Spleen (tissue), 11 donors: ENCODE measurements at regions not wholly inside any gene's neighbourhood (a gene's known extent, or its start where the extent isn't known, plus 50 kb on each side); places are given as distances from the start of the nearest gene placed in this dataset.

Source experiments
- DNase-seq: peaks from one replicate; pipeline ENCODE4 v3.0.0-alpha.2; 2020
- H3K27ac ChIP-seq, 8 donors: fragments of 200-600 bp; sonication (generic) in 7 of 8; 1 replicate in 4 of 8; 2 replicates in 4 of 8; pipeline versions ENCODE4 v1.5.0 to v1.8.0; 2016 to 2021; ENCODE audit warnings: inconsistent platforms in 4 of 8, mild to moderate bottlenecking in 4 of 8, moderate library complexity in 1 of 8
- H3K27me3 ChIP-seq, 7 donors: fragments of 200-600 bp; sonication (generic) in 6 of 7; replicated peaks in 1 of 7; 1 replicate in 4 of 7; 2 replicates in 3 of 7; pipeline versions ENCODE4 v1.5.0 to v1.8.0; 2016 to 2021; ENCODE audit warnings: inconsistent platforms in 3 of 7, mild to moderate bottlenecking in 1 of 7
- H3K36me3 ChIP-seq, 6 donors: fragments of 200-600 bp; sonication (generic) in 5 of 6; 1 replicate in 4 of 6; 2 replicates in 2 of 6; pipeline versions ENCODE4 v1.5.0 to v1.8.0; 2016 to 2021; ENCODE audit warnings: inconsistent platforms in 2 of 6
- H3K4me1 ChIP-seq, 6 donors: fragments of 200-600 bp; sonication (generic) in 5 of 6; 1 replicate in 3 of 6; 2 replicates in 3 of 6; pipeline versions ENCODE4 v1.5.0 to v1.8.0; 2016 to 2021; ENCODE audit warnings: inconsistent platforms in 3 of 6
- H3K4me3 ChIP-seq, 8 donors: fragments of 200-600 bp; sonication (generic) in 7 of 8; 1 replicate in 4 of 8; 2 replicates in 4 of 8; pipeline versions ENCODE4 v1.5.0 to v1.8.0; 2016 to 2021; ENCODE audit warnings: inconsistent platforms in 4 of 8, mild to moderate bottlenecking in 4 of 8, moderate library complexity in 2 of 8
- H3K9me3 ChIP-seq, 8 donors: fragments of 200-600 bp; sonication (generic) in 7 of 8; 1 replicate in 4 of 8; 2 replicates in 4 of 8; pipeline versions ENCODE4 v1.5.0 to v1.8.0; 2016 to 2021; ENCODE audit warnings: inconsistent platforms in 4 of 8
- POLR2A ChIP-seq, 3 donors: fragments of 450-650 bp; IDR thresholded peaks; one replicate each; pipeline ENCODE4 v1.5.1; 2017; ENCODE audit warnings: antibody characterized with exemption in 3 of 3, mild to moderate bottlenecking in 1 of 3
- POLR2AphosphoS5 ChIP-seq, 3 donors: sonication (generic); formaldehyde crosslinking; IDR thresholded peaks; one replicate each; pipeline ENCODE4 v1.5.1; 2017; ENCODE audit warnings: antibody characterized with exemption in 3 of 3
- WGBS, 5 donors: extraction: QIAGEN DNeasy Blood & Tissue Kit in 3 of 5; methylation state at CpG; one replicate each; pipeline versions ENCODE4 v1.1.5 to v1.1.7; 2013 to 2018; 5-methylcytosine and 5-hydroxymethylcytosine counted together
- intact Hi-C: fragments of 100-400 bp; cut with DNase I; formaldehyde crosslinking; loops from one replicate; pipeline ENCODE4 v1.15.0; 2023; ENCODE audit warnings: low total_unique reads
- small RNA-seq, 4 donors: library from RNA; depleted of rRNA; stranded (forward); fragments of <200 nt; gene quantifications; one replicate each; pipeline ENCODE3, GENCODE V24; 2016
- TF ChIP-seq, protein P1 (sequence below), 11 experiments: fragments of 200-600 bp in 7 of 11; fragments of 450-650 bp in 4 of 11; sonication (generic) in 4 of 11; IDR thresholded peaks in 8 of 11; conservative IDR thresholded peaks in 3 of 11; 1 replicate in 7 of 11; 2 replicates in 4 of 11; pipeline versions ENCODE4 v1.4.0 to v1.8.0; 2016 to 2021; ENCODE audit warnings: antibody characterized with exemption in 11 of 11, inconsistent platforms in 4 of 11, mild to moderate bottlenecking in 1 of 11
- donor health status: healthy with polysubstance abuse.
- donor health status: DM: no; HTN: no; CAD: no; lungs with moderate emphysema.
- donor health status: DM: no; HTN: no; CAD: no.
- donor health status: Bipolar disorder and iron deficiency.
- donor health status: healthy.
- donor health status: DM: no; HTN: no; CAD: no.
- donor health status: DM: yes; HTN: yes; CAD: no.

DNA sequence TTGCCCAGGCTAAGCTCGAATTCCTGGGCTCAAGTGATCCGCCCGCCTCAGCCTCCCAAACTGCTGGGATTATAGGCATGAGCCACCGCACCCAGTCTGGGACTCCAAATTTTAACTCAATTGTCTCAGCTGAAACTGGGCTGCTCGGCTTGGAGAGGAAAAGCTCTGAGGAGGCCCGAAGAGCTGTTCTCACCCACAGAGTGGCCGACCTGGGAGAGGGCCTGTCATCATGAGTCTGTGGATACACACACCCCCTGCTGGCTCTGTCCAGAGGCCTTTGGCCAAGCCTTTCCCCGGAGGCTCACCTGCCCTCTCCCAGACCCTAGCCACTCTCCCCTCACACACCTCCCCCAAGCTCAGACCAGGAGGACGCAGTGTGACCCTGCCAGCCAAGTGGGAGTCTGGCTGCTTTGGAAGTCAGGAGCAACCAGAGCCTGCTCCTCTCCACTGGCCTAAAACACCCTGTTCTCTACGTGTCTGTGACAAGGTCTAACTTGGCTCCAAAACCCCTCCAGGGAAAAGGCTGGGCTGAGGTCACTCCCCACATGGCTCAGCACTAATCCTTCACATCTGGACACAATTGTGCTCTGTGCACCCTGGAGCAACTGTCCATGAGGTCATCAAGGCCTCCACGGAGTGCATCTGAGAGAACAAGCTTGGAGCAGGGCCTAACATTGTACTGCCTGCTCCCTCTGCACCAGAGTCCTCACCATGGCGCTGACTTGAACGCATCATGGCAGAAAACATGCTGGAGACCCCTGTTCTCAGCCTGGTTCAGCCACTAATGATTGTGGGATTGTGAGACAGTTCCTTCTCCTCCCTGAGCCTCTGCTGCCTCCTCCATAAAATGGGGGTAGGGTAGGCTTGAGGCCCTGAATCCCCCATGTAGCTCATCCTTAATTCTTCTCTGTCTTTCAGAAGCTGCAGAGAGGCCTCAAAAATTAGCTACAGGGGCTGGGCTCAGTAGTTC lies 49.9 kb upstream of the RAB6C start:
- WGBS, 5 donors = 80 to 90% (median 87%) methylated on average over 12 to 13 of the region's 13 CpGs
- no peak overlapping the region for H3K27ac ChIP-seq
- no peaks in the 10 kb centered on the region for H3K36me3 ChIP-seq
- H3K27me3 ChIP-seq = peaks cover 0 to 54% (median 10%) of the 10 kb centered on the region in 7 donors
- intact Hi-C loops = no loop called here
- TF ChIP-seq, protein P1, sequence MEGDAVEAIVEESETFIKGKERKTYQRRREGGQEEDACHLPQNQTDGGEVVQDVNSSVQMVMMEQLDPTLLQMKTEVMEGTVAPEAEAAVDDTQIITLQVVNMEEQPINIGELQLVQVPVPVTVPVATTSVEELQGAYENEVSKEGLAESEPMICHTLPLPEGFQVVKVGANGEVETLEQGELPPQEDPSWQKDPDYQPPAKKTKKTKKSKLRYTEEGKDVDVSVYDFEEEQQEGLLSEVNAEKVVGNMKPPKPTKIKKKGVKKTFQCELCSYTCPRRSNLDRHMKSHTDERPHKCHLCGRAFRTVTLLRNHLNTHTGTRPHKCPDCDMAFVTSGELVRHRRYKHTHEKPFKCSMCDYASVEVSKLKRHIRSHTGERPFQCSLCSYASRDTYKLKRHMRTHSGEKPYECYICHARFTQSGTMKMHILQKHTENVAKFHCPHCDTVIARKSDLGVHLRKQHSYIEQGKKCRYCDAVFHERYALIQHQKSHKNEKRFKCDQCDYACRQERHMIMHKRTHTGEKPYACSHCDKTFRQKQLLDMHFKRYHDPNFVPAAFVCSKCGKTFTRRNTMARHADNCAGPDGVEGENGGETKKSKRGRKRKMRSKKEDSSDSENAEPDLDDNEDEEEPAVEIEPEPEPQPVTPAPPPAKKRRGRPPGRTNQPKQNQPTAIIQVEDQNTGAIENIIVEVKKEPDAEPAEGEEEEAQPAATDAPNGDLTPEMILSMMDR (IDR thresholded peaks at IDR 0.05 in 8 of 11, conservative IDR thresholded peaks at IDR 0.05 in 3 of 11) = no peak
- TF ChIP-seq POLR2AphosphoS5 (IDR thresholded peaks at IDR 0.05) (no peak), POLR2A (IDR thresholded peaks at IDR 0.05) (no peak)
- DNase-seq = no peak
- H3K4me1 ChIP-seq = no peaks in the 10 kb centered on the region
- no peaks in the 10 kb centered on the region for H3K9me3 ChIP-seq
- no peak overlapping the region for H3K4me3 ChIP-seq

Small RNAs in the stretch of these regions (small RNA-seq; reads per million reads assigned to genes)
- gene RNA5SP103 = 0.23 to 0.69 (median 0.57) reads per million in 4 donors
